NB4 (cell line): ENCODE measurements at regions not wholly inside any gene's neighbourhood (a gene's known extent, or its start where the extent isn't known, plus 50 kb on each side); places are given as distances from the start of the nearest gene placed in this dataset.

ENCODE experiments used
- DNase-seq: peaks from one replicate; pipeline ENCODE4 v3.0.0; 2010; ENCODE audit warnings: low read depth
- H3K4me3 ChIP-seq: one replicate; pipeline ENCODE4 v1.5.1; 2011; ENCODE audit warnings: mild to moderate bottlenecking, low read depth, low read length, moderate library complexity
- CTCF ChIP-seq: IDR thresholded peaks from one replicate; pipeline ENCODE4 v1.5.1; 2012; ENCODE audit warnings: low read depth, low read length
- MAX ChIP-seq: IDR thresholded peaks from 2 replicates; pipeline ENCODE4 v1.6.1; 2011; ENCODE audit warnings: low read depth, low read length
- MYC ChIP-seq: IDR thresholded peaks from 2 replicates; pipeline ENCODE4 v1.6.1; 2011; ENCODE audit warnings: low read depth, low read length
- POLR2A ChIP-seq: IDR thresholded peaks from 2 replicates; pipeline ENCODE4 v1.6.1; 2011; ENCODE audit warnings: mild to moderate bottlenecking; ENCODE audit not compliant: insufficient read length; ENCODE audit errors: extremely low read depth

GRCh38 chr4:136855886-136856285 is 676.4 kb downstream of the PCDH18 start:
- TF ChIP-seq POLR2A (no peak), MAX (no peak), MYC (no peak), CTCF (no peak)
- DNase-seq: no peak
- no peak overlapping the region for H3K4me3 ChIP-seq

- DNase-seq: no peak
- no peak for TF ChIP-seq MYC
- TF ChIP-seq POLR2A: no peak
- TF ChIP-seq MAX: no peak
- TF ChIP-seq CTCF: no peak
- H3K4me3 ChIP-seq: no peak overlapping the region
Measured at GRCh38 chr4:136850446-136850845, 681.8 kb downstream of the PCDH18 start.

GRCh38 chr4:136847881-136848621 is 684.2 kb downstream of the PCDH18 start:
- TF ChIP-seq MYC: no peak
- no peak for TF ChIP-seq MAX
- no peak for TF ChIP-seq CTCF
- no peak for TF ChIP-seq POLR2A
- no peak overlapping the region for H3K4me3 ChIP-seq
- DNase-seq: no peak

GRCh38 chr4:136841526-136841925 is 690.8 kb downstream of the PCDH18 start:
- DNase-seq: no peak
- no peak overlapping the region for H3K4me3 ChIP-seq

GRCh38 chr4:136838607-136839006 is 693.7 kb downstream of the PCDH18 start:
- no peak for DNase-seq
- no peak overlapping the region for H3K4me3 ChIP-seq
- TF ChIP-seq MAX (no peak), MYC (no peak), CTCF (no peak), POLR2A (no peak)

More at GRCh38 chr4:136841526-136841925, 690.8 kb downstream of the PCDH18 start:
- no peak for TF ChIP-seq MAX
- no peak for TF ChIP-seq POLR2A
- TF ChIP-seq MYC: no peak
- no peak for TF ChIP-seq CTCF
